HepG2 (cell line): ENCODE measurements at regions not wholly inside any gene's neighbourhood (a gene's known extent, or its start where the extent isn't known, plus 50 kb on each side); places are given as distances from the start of the nearest gene placed in this dataset.

Experiments
- ATAC-seq: fragments of 200-7000 bp; cut with Tn5 transposase; 3 replicates; pipeline ENCODE4 v1.9.1; 2020; ENCODE audit warnings: mild to moderate bottlenecking, moderate library complexity
- BruUV-seq: library from RNA; stranded (reverse); fragments of 400-500 nt; replicated peaks from 2 replicates; lab custom pipeline; 2021; lab: Mats Ljungman, UMichigan
- CTCF ChIA-PET: fragments of 300-600 bp; formaldehyde crosslinking; extraction: SDS; loops from one replicate; lab custom pipeline; 2021; ENCODE audit warnings: low total read pairs, inconsistent platforms, low intra/inter-chr PET ratio; lab: Yijun Ruan, JAX
- POLR2A ChIA-PET: fragments of 350-600 bp; sonication (Branson Sonifier 250); formaldehyde crosslinking; loops from one replicate; lab custom pipeline; 2020; ENCODE audit warnings: antibody characterized with exemption, inconsistent platforms; lab: Yijun Ruan, JAX
- DNase-seq: peaks from one replicate; pipeline ENCODE4 v3.0.0-alpha.2; 2015; ENCODE audit warnings: low spot score
- FAIRE-seq: peaks from 3 replicates; lab custom pipeline; 2011; peaks lifted over from hg19 to GRCh38; lab: Jason Lieb, UNC
- H2AFZ ChIP-seq: one replicate; pipeline ENCODE4 v1.6.1; 2011; ENCODE audit warnings: low read length, inconsistent platforms
- H3K27ac ChIP-seq: fragments of 300-600 bp; 3 replicates; pipeline ENCODE4 v1.8.0; 2011; ENCODE audit warnings: mixed run types, mild to moderate bottlenecking, mixed read lengths, low read length, inconsistent platforms; ENCODE audit not compliant: insufficient read depth; ENCODE audit errors: extremely low read length
- H3K27me3 ChIP-seq, 2 experiments: fragments of 200-600 bp in 1 of 2; 2 replicates in 1 of 2; 3 replicates in 1 of 2; pipeline versions ENCODE4 v1.6.0 to v1.8.0; 2011; ENCODE audit warnings: low read length in 2 of 2, mild to moderate bottlenecking in 2 of 2, moderate library complexity in 2 of 2, inconsistent platforms in 1 of 2; ENCODE audit not compliant: insufficient read depth in 2 of 2, control insufficient read depth in 1 of 2
- H3K36me3 ChIP-seq, 2 experiments: fragments of 200-600 bp in 1 of 2; replicated peaks in 1 of 2; 2 replicates in 1 of 2; 3 replicates in 1 of 2; pipeline versions ENCODE4 v1.5.1 to v1.8.0; 2011; ENCODE audit warnings: low read length in 2 of 2, inconsistent platforms in 1 of 2; ENCODE audit not compliant: insufficient read depth in 2 of 2, control insufficient read depth in 1 of 2
- H3K4me1 ChIP-seq: 2 replicates; pipeline ENCODE4 v1.5.1; 2012; ENCODE audit warnings: low read length, inconsistent platforms; ENCODE audit not compliant: insufficient read depth
- H3K4me2 ChIP-seq: 2 replicates; pipeline ENCODE4 v1.6.0; 2011; ENCODE audit warnings: low read depth, low read length, inconsistent platforms
- H3K4me3 ChIP-seq, 3 experiments: fragments of 200-600 bp in 1 of 3; sonication (generic), shearing (Covaris generic) in 1 of 3; replicated peaks in 1 of 3; 2 replicates each; pipeline ENCODE4 v1.5.1; 2011 to 2016; ENCODE audit warnings: low read length in 3 of 3, inconsistent platforms in 2 of 3, low read depth in 2 of 3, mild to moderate bottlenecking in 2 of 3, control low read depth in 1 of 3, mixed read lengths in 1 of 3; ENCODE audit not compliant: insufficient read depth in 1 of 3
- H3K79me2 ChIP-seq: one replicate; pipeline ENCODE4 v1.6.1; 2011; ENCODE audit warnings: low read length, inconsistent platforms; ENCODE audit not compliant: insufficient read depth
- H3K9ac ChIP-seq: 2 replicates; pipeline ENCODE4 v1.6.0; 2011; ENCODE audit warnings: mild to moderate bottlenecking, low read depth, low read length, inconsistent platforms; ENCODE audit not compliant: insufficient read depth
- H3K9me3 ChIP-seq: 2 replicates; pipeline ENCODE4 v1.5.1; 2012; ENCODE audit warnings: mild to moderate bottlenecking, low read length
- H4K20me1 ChIP-seq: 2 replicates; pipeline ENCODE4 v1.6.0; 2011; ENCODE audit warnings: inconsistent platforms, mild to moderate bottlenecking, low read length, moderate library complexity; ENCODE audit not compliant: insufficient read depth
- CREB1 ChIP-seq, 2 experiments: fragments of 450-650 bp in 1 of 2; IDR thresholded peaks; 2 replicates each; pipeline ENCODE4 v1.6.1; 2016 to 2017; ENCODE audit warnings: control low read depth in 1 of 2, mild to moderate bottlenecking in 1 of 2, missing compliant biosample characterization in 1 of 2, missing genetic modification characterization in 1 of 2
- HCFC1 ChIP-seq: fragments of 150-350 bp; IDR thresholded peaks from 2 replicates; pipeline ENCODE4 v1.6.1; 2014; ENCODE audit warnings: low read depth, low read length
- KLF9 ChIP-seq: IDR thresholded peaks from 2 replicates; pipeline ENCODE4 v1.6.1; 2016; ENCODE audit warnings: low read depth
- NCOA5 ChIP-seq: sonication (generic); formaldehyde crosslinking; IDR thresholded peaks from 2 replicates; pipeline ENCODE4 v1.4.0; 2020; ENCODE audit warnings: missing genetic modification reagents
- POLR2AphosphoS5 ChIP-seq: IDR thresholded peaks from 2 replicates; pipeline ENCODE4 v1.6.1; 2012; ENCODE audit warnings: low read depth, low read length
- ZFAT ChIP-seq: sonication (generic); formaldehyde crosslinking; conservative IDR thresholded peaks from 2 replicates; pipeline ENCODE4 v1.8.1; 2023; ENCODE audit warnings: missing genetic modification reagents, inconsistent platforms
- ZKSCAN8 ChIP-seq: IDR thresholded peaks from 2 replicates; pipeline ENCODE4 v1.6.1; 2016; ENCODE audit warnings: borderline replicate concordance, missing genetic modification reagents, missing compliant biosample characterization
- ZNF10 ChIP-seq: sonication (generic); formaldehyde crosslinking; IDR thresholded peaks from 2 replicates; pipeline ENCODE4 v1.4.0; 2020; ENCODE audit warnings: mild to moderate bottlenecking, low read depth, missing genetic modification reagents, borderline replicate concordance
- ZNF232 ChIP-seq: sonication (generic); formaldehyde crosslinking; IDR thresholded peaks from 2 replicates; pipeline ENCODE4 v1.4.0; 2020; ENCODE audit warnings: missing genetic modification reagents, borderline replicate concordance
- ZNF264 ChIP-seq: sonication (generic); formaldehyde crosslinking; IDR thresholded peaks from 2 replicates; pipeline ENCODE4 v1.4.0; 2020; ENCODE audit warnings: missing genetic modification reagents
- ZNF282 ChIP-seq: fragments of 450-650 bp; IDR thresholded peaks from 2 replicates; pipeline ENCODE4 v1.6.1; 2018; ENCODE audit not compliant: partially characterized antibody
- ZNF564 ChIP-seq: sonication (generic); formaldehyde crosslinking; IDR thresholded peaks from 2 replicates; pipeline ENCODE4 v1.8.1; 2023; ENCODE audit warnings: mild to moderate bottlenecking, missing genetic modification reagents
- WGBS: methylation state at CpG from one replicate; pipeline ENCODE4 v1.1.6; 2017; ENCODE audit warnings: low lambda C conversion rate; 5-methylcytosine and 5-hydroxymethylcytosine counted together
- in situ Hi-C: cut with HindIII; loops from 2 replicates; pipeline ENCODE4 v1.10.0; 2017; ENCODE audit warnings: low pct_unique_long_range_greater_than_20kb; ENCODE audit not compliant: extremely low pct_ligation_motif_present
- intact Hi-C: fragments of 100-400 bp; cut with micrococcal nuclease; formaldehyde crosslinking; loops from one replicate; pipeline ENCODE4 v1.10.0; 2022; ENCODE audit not compliant: unreplicated experiment
- TF ChIP-seq, protein P1 (sequence below), 2 experiments: sonication (generic) in 1 of 2; formaldehyde crosslinking in 1 of 2; IDR thresholded peaks; 2 replicates each; pipeline versions ENCODE4 v1.5.1 to v1.6.1; 2011 to 2020; ENCODE audit warnings: borderline replicate concordance in 1 of 2, low read depth in 1 of 2, low read length in 1 of 2, mild to moderate bottlenecking in 1 of 2, missing genetic modification reagents in 1 of 2, moderate library complexity in 1 of 2
- TF ChIP-seq, protein P2 (sequence below): sonication (generic); formaldehyde crosslinking; IDR thresholded peaks from 2 replicates; pipeline ENCODE4 v1.4.0; 2020; ENCODE audit warnings: missing genetic modification reagents, mild to moderate bottlenecking, borderline replicate concordance
- TF ChIP-seq, protein P3 (sequence below): sonication (generic); formaldehyde crosslinking; IDR thresholded peaks from 2 replicates; pipeline ENCODE4 v1.8.0; 2022; ENCODE audit warnings: missing genetic modification reagents, mild to moderate bottlenecking, inconsistent platforms, borderline replicate concordance
- TF ChIP-seq, protein P4 (sequence below): sonication (generic); formaldehyde crosslinking; IDR thresholded peaks from 2 replicates; pipeline ENCODE4 v1.8.0; 2022; ENCODE audit warnings: mild to moderate bottlenecking, missing genetic modification reagents

DNA sequence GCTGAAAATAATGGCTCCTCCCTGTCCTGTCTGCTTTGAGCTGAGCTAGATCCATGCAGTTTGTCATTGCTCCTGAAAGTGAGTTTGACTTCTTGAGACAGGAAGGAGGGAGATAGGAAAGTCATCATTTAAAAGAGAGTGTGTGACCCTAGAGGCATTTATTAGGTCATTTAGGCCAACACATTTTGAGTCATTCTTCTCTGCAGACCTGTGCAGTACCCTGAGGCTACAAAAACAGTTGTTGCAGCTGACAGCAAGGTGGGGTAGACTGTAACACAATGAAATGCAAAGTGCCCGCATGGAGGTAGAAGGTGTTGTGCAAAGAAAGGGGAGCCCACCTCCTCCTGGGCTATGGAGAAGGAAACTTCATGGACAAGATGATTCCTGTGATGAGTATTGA, 102.8 kb upstream of the PFN2 start (continued):
- TF ChIP-seq ZNF282 (no peak), CREB1 (IDR thresholded peaks at IDR 0.05) (no peak), CREB1 (CRISPR knock-in tag; IDR thresholded peaks at IDR 0.05) (no peak)
- TF ChIP-seq, all 625 proteins: peak for 0

DNA sequence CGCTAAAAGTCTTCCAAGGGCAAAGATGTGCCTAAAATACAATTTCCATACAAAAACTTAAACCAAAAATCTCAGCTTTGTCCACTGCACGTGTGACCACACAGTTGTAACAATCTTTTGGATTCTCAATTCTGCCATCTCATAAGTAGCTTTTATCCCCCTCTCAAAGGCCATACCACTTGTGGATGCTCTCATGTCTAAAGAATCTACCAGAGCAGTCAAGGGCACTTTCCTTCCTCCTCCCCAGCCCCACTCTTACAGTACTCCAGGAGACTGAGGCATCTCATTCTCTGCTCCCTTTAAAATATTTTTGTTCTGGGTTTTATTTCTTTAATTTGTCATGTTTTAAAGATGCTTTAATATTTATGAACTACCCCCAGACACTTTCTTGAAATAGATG, 102.3 kb upstream of the PFN2 start:
- BruUV-seq = no TSS peak
- H3K9me3 ChIP-seq = peaks cover 8% of the 10 kb centered on the region; the same call in 1 of the 2 replicates
- POLR2A ChIA-PET = no interaction called here
- no peak overlapping the region for H3K4me2 ChIP-seq
- no peak overlapping the region for H3K4me3 ChIP-seq
- TF ChIP-seq, protein P1, sequence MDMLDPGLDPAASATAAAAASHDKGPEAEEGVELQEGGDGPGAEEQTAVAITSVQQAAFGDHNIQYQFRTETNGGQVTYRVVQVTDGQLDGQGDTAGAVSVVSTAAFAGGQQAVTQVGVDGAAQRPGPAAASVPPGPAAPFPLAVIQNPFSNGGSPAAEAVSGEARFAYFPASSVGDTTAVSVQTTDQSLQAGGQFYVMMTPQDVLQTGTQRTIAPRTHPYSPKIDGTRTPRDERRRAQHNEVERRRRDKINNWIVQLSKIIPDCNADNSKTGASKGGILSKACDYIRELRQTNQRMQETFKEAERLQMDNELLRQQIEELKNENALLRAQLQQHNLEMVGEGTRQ (IDR thresholded peaks at IDR 0.05; ENCODE audit: low read depth, low read length) = no peak
- TF ChIP-seq, protein P1 (CRISPR knock-in tag; IDR thresholded peaks at IDR 0.05; ENCODE audit: borderline replicate concordance) = no peak
- no peak for TF ChIP-seq HCFC1
- no peak for TF ChIP-seq ZKSCAN8
- TF ChIP-seq ZNF10 (CRISPR knock-in tag) = no peak
- no peak for TF ChIP-seq ZNF564 (CRISPR knock-in tag)
- TF ChIP-seq NCOA5 (CRISPR knock-in tag) = no peak
- TF ChIP-seq ZNF232 (CRISPR knock-in tag) = no peak
- TF ChIP-seq, protein P2, sequence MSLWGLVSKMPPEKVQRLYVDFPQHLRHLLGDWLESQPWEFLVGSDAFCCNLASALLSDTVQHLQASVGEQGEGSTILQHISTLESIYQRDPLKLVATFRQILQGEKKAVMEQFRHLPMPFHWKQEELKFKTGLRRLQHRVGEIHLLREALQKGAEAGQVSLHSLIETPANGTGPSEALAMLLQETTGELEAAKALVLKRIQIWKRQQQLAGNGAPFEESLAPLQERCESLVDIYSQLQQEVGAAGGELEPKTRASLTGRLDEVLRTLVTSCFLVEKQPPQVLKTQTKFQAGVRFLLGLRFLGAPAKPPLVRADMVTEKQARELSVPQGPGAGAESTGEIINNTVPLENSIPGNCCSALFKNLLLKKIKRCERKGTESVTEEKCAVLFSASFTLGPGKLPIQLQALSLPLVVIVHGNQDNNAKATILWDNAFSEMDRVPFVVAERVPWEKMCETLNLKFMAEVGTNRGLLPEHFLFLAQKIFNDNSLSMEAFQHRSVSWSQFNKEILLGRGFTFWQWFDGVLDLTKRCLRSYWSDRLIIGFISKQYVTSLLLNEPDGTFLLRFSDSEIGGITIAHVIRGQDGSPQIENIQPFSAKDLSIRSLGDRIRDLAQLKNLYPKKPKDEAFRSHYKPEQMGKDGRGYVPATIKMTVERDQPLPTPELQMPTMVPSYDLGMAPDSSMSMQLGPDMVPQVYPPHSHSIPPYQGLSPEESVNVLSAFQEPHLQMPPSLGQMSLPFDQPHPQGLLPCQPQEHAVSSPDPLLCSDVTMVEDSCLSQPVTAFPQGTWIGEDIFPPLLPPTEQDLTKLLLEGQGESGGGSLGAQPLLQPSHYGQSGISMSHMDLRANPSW (CRISPR knock-in tag) = no peak
- TF ChIP-seq, protein P3, sequence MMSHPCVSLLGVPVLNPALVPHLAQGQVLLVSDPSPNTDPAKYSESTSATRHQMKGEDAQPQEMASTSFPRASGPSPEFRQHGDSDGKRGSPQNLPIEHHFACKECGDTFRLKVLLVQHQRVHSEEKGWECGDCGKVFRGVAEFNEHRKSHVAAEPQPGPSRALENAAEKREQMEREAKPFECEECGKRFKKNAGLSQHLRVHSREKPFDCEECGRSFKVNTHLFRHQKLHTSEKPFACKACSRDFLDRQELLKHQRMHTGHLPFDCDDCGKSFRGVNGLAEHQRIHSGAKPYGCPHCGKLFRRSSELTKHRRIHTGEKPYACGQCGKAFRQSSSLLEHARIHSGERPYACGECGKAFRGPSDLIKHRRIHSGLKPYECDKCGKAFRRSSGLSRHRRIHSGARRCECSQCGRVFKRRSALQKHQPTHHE = no peak
- TF ChIP-seq ZNF264 (CRISPR knock-in tag) = no peak
- TF ChIP-seq POLR2AphosphoS5 = no peak
- TF ChIP-seq, protein P4, sequence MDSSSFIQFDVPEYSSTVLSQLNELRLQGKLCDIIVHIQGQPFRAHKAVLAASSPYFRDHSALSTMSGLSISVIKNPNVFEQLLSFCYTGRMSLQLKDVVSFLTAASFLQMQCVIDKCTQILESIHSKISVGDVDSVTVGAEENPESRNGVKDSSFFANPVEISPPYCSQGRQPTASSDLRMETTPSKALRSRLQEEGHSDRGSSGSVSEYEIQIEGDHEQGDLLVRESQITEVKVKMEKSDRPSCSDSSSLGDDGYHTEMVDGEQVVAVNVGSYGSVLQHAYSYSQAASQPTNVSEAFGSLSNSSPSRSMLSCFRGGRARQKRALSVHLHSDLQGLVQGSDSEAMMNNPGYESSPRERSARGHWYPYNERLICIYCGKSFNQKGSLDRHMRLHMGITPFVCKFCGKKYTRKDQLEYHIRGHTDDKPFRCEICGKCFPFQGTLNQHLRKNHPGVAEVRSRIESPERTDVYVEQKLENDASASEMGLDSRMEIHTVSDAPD (CRISPR knock-in tag) = no peak
- TF ChIP-seq ZFAT (CRISPR knock-in tag) = no peak
- no peak for TF ChIP-seq KLF9 (CRISPR knock-in tag)
- DNase-seq = no peak
- no peaks in the 10 kb centered on the region for H3K36me3 ChIP-seq
- in situ Hi-C loops = no loop called here
- H4K20me1 ChIP-seq = no peaks in the 10 kb centered on the region
- CTCF ChIA-PET = no interaction called here
- WGBS = 40% methylated on average over 2 of the region's 2 CpGs
- H2AFZ ChIP-seq = no peak overlapping the region
- FAIRE-seq = no peak
- intact Hi-C loops = no loop called here
- ATAC-seq = no peak
- H3K4me1 ChIP-seq = no peaks in the 10 kb centered on the region
- H3K79me2 ChIP-seq = no peaks in the 10 kb centered on the region
- H3K27ac ChIP-seq = no peak overlapping the region
- H3K27me3 ChIP-seq = peaks cover 1 to 28% of the 10 kb centered on the region in 2 experiments; a peak in 4 of 5 replicates
- H3K9ac ChIP-seq = no peak overlapping the region
